Coronary artery (tissue), 2 donors: ENCODE measurements at regions not wholly inside any gene's neighbourhood (a gene's known extent, or its start where the extent isn't known, plus 50 kb on each side); places are given as distances from the start of the nearest gene placed in this dataset.
A peak's percentile ranks its signal among the peaks of the same experiment; 100 is the strongest.

Source experiments
- DNase-seq: peaks from one replicate; pipeline ENCODE4 v3.0.0-alpha.2; 2017; ENCODE audit warnings: low spot score
- H3K27ac ChIP-seq, 2 donors: fragments of 200-600 bp; sonication (generic); one replicate each; pipeline ENCODE4 v1.5.1; 2016 to 2019
- H3K4me3 ChIP-seq: fragments of 200-600 bp; sonication (generic); 2 replicates; pipeline ENCODE4 v1.5.1; 2016; ENCODE audit warnings: mild to moderate bottlenecking, moderate library complexity
- CTCF ChIP-seq: fragments of 200-600 bp; sonication (generic); IDR thresholded peaks from one replicate; pipeline ENCODE4 v1.5.1; 2019; ENCODE audit warnings: antibody characterized with exemption

GRCh38 chr13:31880851-31881494 is 141.6 kb downstream of the RXFP2 start:
- H3K4me3 ChIP-seq: peak overlapping the region; percentile 36
- no peak for DNase-seq
- TF ChIP-seq CTCF: no peak
- H3K27ac ChIP-seq: peak overlapping the region; percentile 40 to 81

DNA sequence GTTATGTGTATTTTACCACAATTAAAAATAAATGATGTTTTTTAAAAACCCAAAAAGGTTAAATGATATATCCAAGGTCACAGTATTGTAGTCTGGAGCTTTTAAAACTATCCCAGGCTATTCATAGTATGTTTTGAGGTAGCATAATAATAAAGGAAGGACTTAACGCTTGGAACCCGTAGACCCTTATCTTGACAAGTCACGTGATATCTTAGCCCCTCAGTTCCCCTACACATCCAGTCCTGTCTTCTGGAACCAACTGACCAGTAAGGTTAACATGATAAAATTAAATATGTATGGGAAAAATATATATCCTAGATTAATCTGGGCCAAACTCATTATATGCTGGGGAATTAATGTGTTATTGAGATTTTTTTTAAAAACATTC is 142.2 kb downstream of the RXFP2 start:
- TF ChIP-seq CTCF: no peak
- peak overlapping the region in 1 of 2 donors; percentile 81 for H3K27ac ChIP-seq
- no peak for DNase-seq

GRCh38 chr13:31882794-31883193 is 143.5 kb downstream of the RXFP2 start:
- Histone ChIP-seq H3K27ac (peak overlapping the region in 1 of 2 donors; percentile 25), H3K4me3 (no peak overlapping the region)
- no peak for DNase-seq
- TF ChIP-seq CTCF: no peak

More for the DNA sequence above, 142.2 kb downstream of the RXFP2 start:
- no peak overlapping the region for H3K4me3 ChIP-seq

DNA sequence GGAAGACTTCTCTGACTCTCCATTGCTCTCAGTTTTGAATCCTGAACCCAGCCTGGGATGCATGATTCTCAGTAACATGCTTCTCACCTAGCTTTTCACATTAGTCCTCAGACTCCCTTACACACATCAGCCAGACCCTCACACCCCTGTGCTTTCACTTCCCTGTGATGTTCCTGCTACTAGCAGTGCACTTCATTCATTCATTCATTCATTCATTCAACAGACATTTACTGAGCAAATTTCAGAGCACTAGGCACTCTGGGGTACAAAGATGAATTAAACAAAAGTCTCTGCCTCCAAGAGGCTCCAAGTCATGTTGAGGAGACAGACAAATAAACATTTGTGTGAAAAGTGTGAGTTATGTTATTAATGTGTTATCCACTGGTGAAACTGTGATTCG is 145.2 kb downstream of the RXFP2 start:
- TF ChIP-seq CTCF: no peak
- H3K27ac ChIP-seq: peak overlapping the region in 1 of 2 donors; percentile 31

DNA sequence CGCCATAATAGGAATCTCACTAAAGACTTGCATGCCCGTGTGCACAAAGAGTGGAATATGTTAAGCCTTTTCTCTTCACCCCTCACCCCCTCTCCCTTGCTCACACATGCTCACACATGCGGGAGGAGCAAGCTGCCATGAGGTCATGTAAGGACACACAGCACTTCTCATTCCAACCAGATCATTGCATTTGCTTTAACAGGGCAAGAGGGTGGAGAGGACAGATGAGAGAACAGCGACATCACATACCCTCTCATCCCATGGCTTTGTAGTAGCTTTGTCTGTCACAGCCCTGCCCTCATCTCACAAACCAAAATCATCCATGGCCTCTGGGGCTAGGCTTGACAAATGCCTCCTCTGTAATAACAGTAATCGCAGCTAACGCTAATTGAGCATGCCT is 145.6 kb upstream of the FRY start:
- DNase-seq: no peak
- TF ChIP-seq CTCF: no peak
- H3K4me3 ChIP-seq: no peak overlapping the region
- H3K27ac ChIP-seq: peak overlapping the region in 1 of 2 donors; percentile 19

More for the DNA sequence above, 145.2 kb downstream of the RXFP2 start:
- no peak overlapping the region for H3K4me3 ChIP-seq
- no peak for DNase-seq

DNA sequence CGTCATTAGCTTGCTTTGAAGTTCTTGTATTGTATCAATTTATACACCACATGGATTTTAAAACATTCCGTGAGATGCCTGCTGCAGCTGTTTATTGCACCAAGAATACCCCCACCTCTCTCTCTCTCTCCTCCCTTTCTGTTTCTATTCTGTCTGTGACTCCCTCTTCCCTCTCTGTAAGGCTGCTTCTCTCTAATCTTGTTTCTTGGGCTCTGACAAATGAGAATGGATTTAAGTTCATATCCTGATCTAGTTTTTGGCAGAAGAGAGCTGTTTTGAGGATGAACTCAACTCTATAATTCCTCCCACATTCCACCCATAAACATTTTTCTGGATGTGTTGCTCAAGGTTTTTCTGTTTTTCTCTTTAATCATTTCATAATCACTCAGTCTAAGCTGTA is 144.3 kb upstream of the FRY start:
- H3K27ac ChIP-seq: peak overlapping the region in 1 of 2 donors; percentile 54
- peak overlapping the region; percentile 1 for H3K4me3 ChIP-seq
- no peak for TF ChIP-seq CTCF
- DNase-seq: no peak

GRCh38 chr13:31890946-31891345 is 140.6 kb upstream of the FRY start:
- Histone ChIP-seq H3K27ac (peak overlapping the region in 1 of 2 donors; percentile 70), H3K4me3 (no peak overlapping the region)
- no peak for TF ChIP-seq CTCF
- no peak for DNase-seq
